ENCODE measurements at regions not wholly inside any gene's neighbourhood (a gene's known extent, or its start where the extent isn't known, plus 50 kb on each side); places are given as distances from the start of the nearest gene placed in this dataset.

DNA sequence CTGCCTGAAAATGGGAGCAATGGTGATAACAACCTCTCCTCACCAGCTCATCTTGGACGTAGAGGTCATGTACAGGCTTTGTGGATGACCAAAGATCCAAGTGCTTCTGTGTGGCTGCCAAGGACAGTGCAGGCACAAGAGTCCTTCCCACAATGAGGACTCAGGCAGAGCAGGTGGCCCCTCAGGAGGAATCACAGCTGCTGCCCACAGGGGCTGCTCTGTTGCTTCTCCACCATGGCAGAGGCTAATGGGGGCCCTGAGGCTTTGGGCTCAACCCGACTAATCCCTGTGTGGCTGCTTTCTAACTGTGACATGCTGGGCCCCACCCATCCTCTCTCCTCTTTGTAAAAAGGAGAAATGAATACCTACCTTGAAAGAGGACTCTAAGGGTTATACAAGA lies 58.1 kb upstream of the MRPS22 start:
- no peak for TF ChIP-seq POLR2A (IDR thresholded peaks at IDR 0.05; ENCODE audit: low read depth, low read length)
- TF ChIP-seq RAD21 (IDR thresholded peaks at IDR 0.05; ENCODE audit: low read length), result no peak
- TF ChIP-seq, protein P1, sequence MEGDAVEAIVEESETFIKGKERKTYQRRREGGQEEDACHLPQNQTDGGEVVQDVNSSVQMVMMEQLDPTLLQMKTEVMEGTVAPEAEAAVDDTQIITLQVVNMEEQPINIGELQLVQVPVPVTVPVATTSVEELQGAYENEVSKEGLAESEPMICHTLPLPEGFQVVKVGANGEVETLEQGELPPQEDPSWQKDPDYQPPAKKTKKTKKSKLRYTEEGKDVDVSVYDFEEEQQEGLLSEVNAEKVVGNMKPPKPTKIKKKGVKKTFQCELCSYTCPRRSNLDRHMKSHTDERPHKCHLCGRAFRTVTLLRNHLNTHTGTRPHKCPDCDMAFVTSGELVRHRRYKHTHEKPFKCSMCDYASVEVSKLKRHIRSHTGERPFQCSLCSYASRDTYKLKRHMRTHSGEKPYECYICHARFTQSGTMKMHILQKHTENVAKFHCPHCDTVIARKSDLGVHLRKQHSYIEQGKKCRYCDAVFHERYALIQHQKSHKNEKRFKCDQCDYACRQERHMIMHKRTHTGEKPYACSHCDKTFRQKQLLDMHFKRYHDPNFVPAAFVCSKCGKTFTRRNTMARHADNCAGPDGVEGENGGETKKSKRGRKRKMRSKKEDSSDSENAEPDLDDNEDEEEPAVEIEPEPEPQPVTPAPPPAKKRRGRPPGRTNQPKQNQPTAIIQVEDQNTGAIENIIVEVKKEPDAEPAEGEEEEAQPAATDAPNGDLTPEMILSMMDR (conservative IDR thresholded peaks at IDR 0.05; ENCODE audit: low read depth, low read length), result no peak
- no peak for TF ChIP-seq CHD1 (IDR thresholded peaks at IDR 0.05; ENCODE audit: low read depth, low read length)
- no peak for TF ChIP-seq USF2 (IDR thresholded peaks at IDR 0.05; ENCODE audit: low read depth, low read length)
- TF ChIP-seq SMC3 (IDR thresholded peaks at IDR 0.05; ENCODE audit: low read depth, low read length), result no peak
- TF ChIP-seq FOS (IDR thresholded peaks at IDR 0.05; ENCODE audit: low read depth, low read length), result no peak
- TF ChIP-seq RCOR1 (IDR thresholded peaks at IDR 0.05; ENCODE audit: insufficient replicate concordance, low read length), result no peak
- TF ChIP-seq RFX5 (IDR thresholded peaks at IDR 0.05; ENCODE audit: low read depth, low read length), result no peak
- TF ChIP-seq MAZ (IDR thresholded peaks at IDR 0.05; ENCODE audit: borderline replicate concordance, low read depth, low read length), result no peak
- TF ChIP-seq MXI1 (IDR thresholded peaks at IDR 0.05; ENCODE audit: borderline replicate concordance, low read depth, low read length), result no peak
- no peak for TF ChIP-seq BHLHE40 (IDR thresholded peaks at IDR 0.05; ENCODE audit: low read depth, low read length)
- no peak for TF ChIP-seq NFE2L2 (IDR thresholded peaks at IDR 0.05; ENCODE audit: low read depth, low read length)

All from IMR-90 (cell line).